ENCODE measurements at regions not wholly inside any gene's neighbourhood (a gene's known extent, or its start where the extent isn't known, plus 50 kb on each side); places are given as distances from the start of the nearest gene placed in this dataset.

- Histone ChIP-seq H3F3A (replicated peaks; ENCODE audit: low read depth) (no peaks in the 10 kb centered on the region), H3K27me3 (ENCODE audit: insufficient read depth) (no peaks in the 10 kb centered on the region), H3K36me3 (ENCODE audit: insufficient read depth) (no peaks in the 10 kb centered on the region), H3K4me3 (no peak overlapping the region), H3K79me2 (replicated peaks; ENCODE audit: insufficient read depth) (no peaks in the 10 kb centered on the region), H4K20me1 (replicated peaks; ENCODE audit: insufficient read depth) (no peaks in the 10 kb centered on the region), H3K9me2 (ENCODE audit: insufficient read depth) (no peaks in the 10 kb centered on the region; the same call in 1 of the 2 replicates), H3K27ac (ENCODE audit: low read depth) (no peak overlapping the region), H3K4me2 (no peak overlapping the region), H2AFZ (no peak overlapping the region), H3K4me1 (ENCODE audit: insufficient read depth) (0 out of 2 replicates have a peak, but pooled peaks cover 4% of the 10 kb centered on the region)
- Mint-ChIP-seq H3K27ac (no peak overlapping the region), H3K4me3 (no peak overlapping the region), H3K27me3 (ENCODE audit: insufficient read depth, low read depth, poor library complexity) (no peaks in the 10 kb centered on the region), H3K4me1 (peaks cover 5% of the 10 kb centered on the region), H3K9me3 (no peaks in the 10 kb centered on the region), H3K36me3 (ENCODE audit: low read depth) (no peaks in the 10 kb centered on the region)
- no peak for DNase-seq (ENCODE audit: low spot score)
- ATAC-seq, result no peak
- TF ChIP-seq, protein P1, sequence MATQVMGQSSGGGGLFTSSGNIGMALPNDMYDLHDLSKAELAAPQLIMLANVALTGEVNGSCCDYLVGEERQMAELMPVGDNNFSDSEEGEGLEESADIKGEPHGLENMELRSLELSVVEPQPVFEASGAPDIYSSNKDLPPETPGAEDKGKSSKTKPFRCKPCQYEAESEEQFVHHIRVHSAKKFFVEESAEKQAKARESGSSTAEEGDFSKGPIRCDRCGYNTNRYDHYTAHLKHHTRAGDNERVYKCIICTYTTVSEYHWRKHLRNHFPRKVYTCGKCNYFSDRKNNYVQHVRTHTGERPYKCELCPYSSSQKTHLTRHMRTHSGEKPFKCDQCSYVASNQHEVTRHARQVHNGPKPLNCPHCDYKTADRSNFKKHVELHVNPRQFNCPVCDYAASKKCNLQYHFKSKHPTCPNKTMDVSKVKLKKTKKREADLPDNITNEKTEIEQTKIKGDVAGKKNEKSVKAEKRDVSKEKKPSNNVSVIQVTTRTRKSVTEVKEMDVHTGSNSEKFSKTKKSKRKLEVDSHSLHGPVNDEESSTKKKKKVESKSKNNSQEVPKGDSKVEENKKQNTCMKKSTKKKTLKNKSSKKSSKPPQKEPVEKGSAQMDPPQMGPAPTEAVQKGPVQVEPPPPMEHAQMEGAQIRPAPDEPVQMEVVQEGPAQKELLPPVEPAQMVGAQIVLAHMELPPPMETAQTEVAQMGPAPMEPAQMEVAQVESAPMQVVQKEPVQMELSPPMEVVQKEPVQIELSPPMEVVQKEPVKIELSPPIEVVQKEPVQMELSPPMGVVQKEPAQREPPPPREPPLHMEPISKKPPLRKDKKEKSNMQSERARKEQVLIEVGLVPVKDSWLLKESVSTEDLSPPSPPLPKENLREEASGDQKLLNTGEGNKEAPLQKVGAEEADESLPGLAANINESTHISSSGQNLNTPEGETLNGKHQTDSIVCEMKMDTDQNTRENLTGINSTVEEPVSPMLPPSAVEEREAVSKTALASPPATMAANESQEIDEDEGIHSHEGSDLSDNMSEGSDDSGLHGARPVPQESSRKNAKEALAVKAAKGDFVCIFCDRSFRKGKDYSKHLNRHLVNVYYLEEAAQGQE (IDR thresholded peaks at IDR 0.05; ENCODE audit: unreplicated experiment), result no peak
Measured at GRCh38 chr1:239682046-239682445, 295.7 kb downstream of the CHRM3 start.

DNA sequence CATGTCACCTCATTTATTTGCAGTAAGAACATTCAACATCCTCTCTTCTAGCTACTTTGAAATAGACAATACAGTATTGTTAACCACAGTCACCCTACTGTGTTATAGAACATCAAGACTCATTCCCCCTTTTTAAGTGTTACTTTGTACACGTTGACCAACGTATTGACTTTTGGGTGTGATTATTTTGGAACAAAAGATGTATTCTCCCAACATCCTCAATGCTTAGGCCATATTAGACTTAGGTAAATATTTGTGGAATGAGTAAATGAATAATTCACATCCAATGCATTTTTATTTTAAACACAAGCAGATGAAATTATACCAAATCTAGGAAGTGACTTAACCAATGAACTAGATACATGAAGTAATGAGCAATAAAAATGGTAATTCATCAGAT lies 296.6 kb downstream of the CHRM3 start:
- Histone ChIP-seq H3K4me1 (ENCODE audit: insufficient read depth) (no peaks in the 10 kb centered on the region), H3K9me2 (ENCODE audit: insufficient read depth) (no peaks in the 10 kb centered on the region; the same call in 1 of the 2 replicates), H2AFZ (no peak overlapping the region), H3K27me3 (ENCODE audit: insufficient read depth) (no peaks in the 10 kb centered on the region), H3K27ac (ENCODE audit: low read depth) (no peak overlapping the region), H4K20me1 (replicated peaks; ENCODE audit: insufficient read depth) (no peaks in the 10 kb centered on the region), H3K4me3 (no peak overlapping the region), H3K4me2 (no peak overlapping the region), H3K36me3 (ENCODE audit: insufficient read depth) (no peaks in the 10 kb centered on the region), H3F3A (replicated peaks; ENCODE audit: low read depth) (no peaks in the 10 kb centered on the region), H3K79me2 (replicated peaks; ENCODE audit: insufficient read depth) (no peaks in the 10 kb centered on the region)
- ATAC-seq (no peak), DNase-seq (ENCODE audit: low spot score) (no peak)
- Mint-ChIP-seq H3K4me3 (no peak overlapping the region), H3K36me3 (ENCODE audit: low read depth) (no peaks in the 10 kb centered on the region), H3K4me1 (no peaks in the 10 kb centered on the region), H3K27me3 (ENCODE audit: insufficient read depth, low read depth, poor library complexity) (no peaks in the 10 kb centered on the region), H3K9me3 (no peaks in the 10 kb centered on the region), H3K27ac (no peak overlapping the region)
- no peak for TF ChIP-seq NANOG (IDR thresholded peaks at IDR 0.05; ENCODE audit: borderline replicate concordance)
- no peak for TF ChIP-seq POLR2AphosphoS5 (IDR thresholded peaks at IDR 0.05; ENCODE audit: low read depth)
- no peak for TF ChIP-seq EZH2phosphoT487 (IDR thresholded peaks at IDR 0.05; ENCODE audit: unreplicated experiment)
- TF ChIP-seq ZNF114 (CRISPR knock-in tag; IDR thresholded peaks at IDR 0.05), result no peak
- no peak for TF ChIP-seq ETS1 (IDR thresholded peaks at IDR 0.05)
- no peak for TF ChIP-seq STAT1 (IDR thresholded peaks at IDR 0.05; ENCODE audit: unreplicated experiment)
- no peak for TF ChIP-seq CREB1 (CRISPR knock-in tag; IDR thresholded peaks at IDR 0.05; ENCODE audit: low read depth)
- TF ChIP-seq, protein P2, sequence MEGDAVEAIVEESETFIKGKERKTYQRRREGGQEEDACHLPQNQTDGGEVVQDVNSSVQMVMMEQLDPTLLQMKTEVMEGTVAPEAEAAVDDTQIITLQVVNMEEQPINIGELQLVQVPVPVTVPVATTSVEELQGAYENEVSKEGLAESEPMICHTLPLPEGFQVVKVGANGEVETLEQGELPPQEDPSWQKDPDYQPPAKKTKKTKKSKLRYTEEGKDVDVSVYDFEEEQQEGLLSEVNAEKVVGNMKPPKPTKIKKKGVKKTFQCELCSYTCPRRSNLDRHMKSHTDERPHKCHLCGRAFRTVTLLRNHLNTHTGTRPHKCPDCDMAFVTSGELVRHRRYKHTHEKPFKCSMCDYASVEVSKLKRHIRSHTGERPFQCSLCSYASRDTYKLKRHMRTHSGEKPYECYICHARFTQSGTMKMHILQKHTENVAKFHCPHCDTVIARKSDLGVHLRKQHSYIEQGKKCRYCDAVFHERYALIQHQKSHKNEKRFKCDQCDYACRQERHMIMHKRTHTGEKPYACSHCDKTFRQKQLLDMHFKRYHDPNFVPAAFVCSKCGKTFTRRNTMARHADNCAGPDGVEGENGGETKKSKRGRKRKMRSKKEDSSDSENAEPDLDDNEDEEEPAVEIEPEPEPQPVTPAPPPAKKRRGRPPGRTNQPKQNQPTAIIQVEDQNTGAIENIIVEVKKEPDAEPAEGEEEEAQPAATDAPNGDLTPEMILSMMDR (conservative IDR thresholded peaks at IDR 0.05; ENCODE audit: low read depth in 2 of 2), result no peak
- TF ChIP-seq, protein P1 (IDR thresholded peaks at IDR 0.05; ENCODE audit: unreplicated experiment), result no peak
- no peak for TF ChIP-seq JUNB (IDR thresholded peaks at IDR 0.05; ENCODE audit: unreplicated experiment)
- TF ChIP-seq EZH2 (IDR thresholded peaks at IDR 0.05; ENCODE audit: low read depth, unreplicated experiment), result no peak
- TF ChIP-seq ZNF331 (CRISPR knock-in tag; IDR thresholded peaks at IDR 0.05; ENCODE audit: low read depth), result no peak

Data from GM23338 (cell line).